Endothelial cell of umbilical vein (primary cell): ENCODE measurements at regions not wholly inside any gene's neighbourhood (a gene's known extent, or its start where the extent isn't known, plus 50 kb on each side); places are given as distances from the start of the nearest gene placed in this dataset.

Source experiments
- CTCF ChIP-seq, 2 donors: IDR thresholded peaks; 1 replicate in 1 of 2; 2 replicates in 1 of 2; pipeline ENCODE4 v1.5.1; 2011; ENCODE audit warnings: low read length in 2 of 2, mild to moderate bottlenecking in 2 of 2, moderate library complexity in 2 of 2, control low read depth in 1 of 2, inconsistent platforms in 1 of 2, low read depth in 1 of 2; ENCODE audit not compliant: insufficient read depth in 1 of 2; ENCODE audit errors: extremely low read depth in 1 of 2
- EZH2 ChIP-seq: IDR thresholded peaks from 2 replicates; pipeline ENCODE4 v1.6.1; 2012; ENCODE audit warnings: borderline replicate concordance, low read depth, mild to moderate bottlenecking, moderate library complexity, low read length, inconsistent platforms; ENCODE audit not compliant: severe bottlenecking
- FOS ChIP-seq: IDR thresholded peaks from 2 replicates; pipeline ENCODE4 v1.6.1; 2011; ENCODE audit warnings: mild to moderate bottlenecking, low read length, moderate library complexity, borderline replicate concordance; ENCODE audit not compliant: insufficient read depth
- GATA2 ChIP-seq: IDR thresholded peaks from 2 replicates; pipeline ENCODE4 v1.7.0; 2011; ENCODE audit warnings: low read depth, mild to moderate bottlenecking, moderate library complexity, mixed read lengths, low read length; ENCODE audit not compliant: insufficient read length, insufficient read depth
- MAX ChIP-seq: IDR thresholded peaks from 2 replicates; pipeline ENCODE4 v1.6.1; 2011; ENCODE audit not compliant: insufficient read depth, insufficient read length
- MYC ChIP-seq: IDR thresholded peaks from one replicate; pipeline ENCODE4 v1.6.1; 2011; ENCODE audit warnings: mild to moderate bottlenecking, low read depth, low read length
- POLR2A ChIP-seq: IDR thresholded peaks from 2 replicates; pipeline ENCODE4 v1.6.1; 2012; ENCODE audit warnings: low read depth, mild to moderate bottlenecking, control low read depth, low read length
- POLR2AphosphoS5 ChIP-seq: IDR thresholded peaks from 2 replicates; pipeline ENCODE4 v1.6.1; 2012; ENCODE audit warnings: low read depth, mild to moderate bottlenecking, control low read depth, low read length, moderate library complexity; ENCODE audit not compliant: insufficient read depth

DNA sequence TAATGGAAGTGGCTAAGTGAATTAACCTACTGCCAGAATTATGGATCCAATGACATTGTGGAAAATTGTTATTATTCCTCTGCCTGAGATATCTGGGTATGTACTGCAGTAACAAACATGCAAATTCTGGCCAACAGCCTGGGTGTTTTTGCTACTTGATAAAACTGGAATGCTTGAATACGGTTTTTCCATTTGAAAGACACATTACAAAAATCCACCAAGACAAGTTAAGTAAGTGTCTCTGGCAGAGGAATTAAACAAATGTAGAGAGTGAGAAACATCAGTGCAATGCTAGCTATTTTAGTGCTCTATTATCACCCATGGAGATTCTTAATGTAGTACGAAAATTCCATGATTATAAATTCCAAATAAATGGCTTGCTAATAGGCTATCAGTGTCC lies 312.4 kb upstream of the MEIS1 start:
- TF ChIP-seq POLR2AphosphoS5 (no peak), MYC (no peak), MAX (no peak), FOS (no peak), CTCF (IDR thresholded peaks at IDR 0.05; ENCODE audit: extremely low read depth in 1 of 2, insufficient read depth in 1 of 2, low read depth in 1 of 2, low read length in 2 of 2) (no peak), POLR2A (no peak), EZH2 (no peak), GATA2 (no peak)
